DND-41 (cell line): ENCODE measurements at regions not wholly inside any gene's neighbourhood (a gene's known extent, or its start where the extent isn't known, plus 50 kb on each side); places are given as distances from the start of the nearest gene placed in this dataset.

Source experiments
- CTCF ChIP-seq: IDR thresholded peaks from 2 replicates; pipeline ENCODE4 v1.5.1; 2012; ENCODE audit warnings: borderline replicate concordance, low read length, moderate library complexity, mild to moderate bottlenecking; ENCODE audit not compliant: poor library complexity, severe bottlenecking; ENCODE audit errors: extremely low read depth
- EZH2 ChIP-seq: IDR thresholded peaks from 3 replicates; pipeline ENCODE4 v1.6.1; 2012; ENCODE audit warnings: borderline replicate concordance, low read depth, mild to moderate bottlenecking, moderate library complexity, low read length, inconsistent platforms; ENCODE audit not compliant: severe bottlenecking

- TF ChIP-seq CTCF: no peak
- no peak for TF ChIP-seq EZH2
Measured at GRCh38 chr7:142698429-142698828, 50.8 kb upstream of the PRSS1 start.
